ENCODE measurements at regions not wholly inside any gene's neighbourhood (a gene's known extent, or its start where the extent isn't known, plus 50 kb on each side); places are given as distances from the start of the nearest gene placed in this dataset.

- TF ChIP-seq EZH2 (IDR thresholded peaks at IDR 0.05) = no peak
- no peak for TF ChIP-seq CTCF (IDR thresholded peaks at IDR 0.05)
These were observed 264.5 kb downstream of the IL15 start for GRCh38 chr4:141900856-141901255.
